Pancreas (tissue), 10 donors: ENCODE measurements at regions not wholly inside any gene's neighbourhood (a gene's known extent, or its start where the extent isn't known, plus 50 kb on each side); places are given as distances from the start of the nearest gene placed in this dataset.

Source experiments
- ATAC-seq, 4 donors: fragments of 200-7000 bp; cut with Tn5 transposase; one replicate each; pipeline versions ENCODE4 v1.8.0 to v1.9.1; 2020; ENCODE audit warnings: mild to moderate bottlenecking in 4 of 4, moderate library complexity in 4 of 4
- DNase-seq, 6 donors: peaks; one replicate each; pipeline ENCODE4 v3.0.0-alpha.2; 2020
- FAIRE-seq: peaks from 2 replicates; lab custom pipeline; 2012; peaks lifted over from hg19 to GRCh38; lab: Jason Lieb, UNC
- H3K27ac ChIP-seq, 4 donors: fragments of 200-600 bp; sonication (generic); 1 replicate in 3 of 4; 2 replicates in 1 of 4; pipeline versions ENCODE4 v1.5.0 to v1.8.0; 2020
- H3K27me3 ChIP-seq, 4 donors: fragments of 200-600 bp; one replicate each; pipeline ENCODE4 v1.8.0; 2021
- H3K36me3 ChIP-seq, 3 donors: fragments of 200-600 bp; sonication (generic) in 1 of 3; one replicate each; pipeline versions ENCODE4 v1.5.0 to v1.8.0; 2020 to 2021
- H3K4me1 ChIP-seq, 3 donors: fragments of 200-600 bp; one replicate each; pipeline ENCODE4 v1.8.0; 2021
- H3K4me3 ChIP-seq, 4 donors: fragments of 200-600 bp; sonication (generic) in 2 of 4; one replicate each; pipeline versions ENCODE4 v1.5.0 to v1.8.0; 2020 to 2021
- H3K9me3 ChIP-seq, 4 donors: fragments of 200-600 bp; one replicate each; pipeline ENCODE4 v1.8.0; 2021
- CTCF ChIP-seq, 4 donors: fragments of 200-600 bp; sonication (generic) in 3 of 4; IDR thresholded peaks; one replicate each; pipeline versions ENCODE4 v1.5.0 to v1.8.0; 2021; ENCODE audit warnings: antibody characterized with exemption in 4 of 4
- WGBS, 2 donors: extraction: QIAGEN DNeasy Blood & Tissue Kit; methylation state at CpG; one replicate each; pipeline ENCODE4 v1.1.7; 2013; 5-methylcytosine and 5-hydroxymethylcytosine counted together
- intact Hi-C, 3 donors: fragments of 100-400 bp; cut with DNase I; formaldehyde crosslinking; loops; one replicate each; pipeline versions ENCODE4 v1.11.1 to v1.14.2; 2022
- donor health status: healthy with polysubstance abuse.
- donor health status: DM: no; HTN: no; CAD: no; lungs with moderate emphysema.
- donor health status: DM: no; HTN: no; CAD: no.
- donor health status: control.
- donor health status: control.
- donor health status: Bipolar disorder and iron deficiency.
- donor health status: DM: yes; HTN: yes; CAD: no.
- donor health status: DM: no; HTN: no; CAD: no.
- donor health status: DM: no; HTN: no; CAD: no.
- donor health status: DM: yes; HTN: yes; CAD: no.

GRCh38 chr3:30962084-30962483, 67.6 kb upstream of the GADL1 start:
- 62 to 85% methylated on average over 2 of the region's 2 CpGs for WGBS, 2 donors
- no peak for FAIRE-seq

GRCh38 chr3:30962493-30962892, 68.0 kb upstream of the GADL1 start:
- Histone ChIP-seq H3K9me3 (no peaks in the 10 kb centered on the region), H3K4me3 (no peak overlapping the region), H3K27me3 (no peaks in the 10 kb centered on the region), H3K4me1 (no peaks in the 10 kb centered on the region), H3K27ac (no peak overlapping the region), H3K36me3 (no peaks in the 10 kb centered on the region)
- 79 to 88% methylated on average over 4 of the region's 4 CpGs for WGBS, 2 donors
- TF ChIP-seq CTCF (IDR thresholded peaks at IDR 0.05) = no peak
- intact Hi-C loops = no loop called here
- FAIRE-seq (no peak), DNase-seq (no peak), ATAC-seq (no peak)

More at GRCh38 chr3:30962084-30962483, 67.6 kb upstream of the GADL1 start:
- Histone ChIP-seq H3K4me1 (no peaks in the 10 kb centered on the region), H3K9me3 (no peaks in the 10 kb centered on the region), H3K4me3 (no peak overlapping the region), H3K27ac (no peak overlapping the region), H3K36me3 (no peaks in the 10 kb centered on the region), H3K27me3 (no peaks in the 10 kb centered on the region)
- ATAC-seq (no peak), DNase-seq (no peak)
- TF ChIP-seq CTCF (IDR thresholded peaks at IDR 0.05) = no peak
- intact Hi-C loops = no loop called here

GRCh38 chr3:30963223-30963722, 68.8 kb upstream of the GADL1 start:
- no peak for FAIRE-seq

GRCh38 chr3:30964612-30965011, 70.2 kb upstream of the GADL1 start:
- no peak for DNase-seq
- no peaks in the 10 kb centered on the region for H3K9me3 ChIP-seq
- no peak overlapping the region for H3K4me3 ChIP-seq

More at GRCh38 chr3:30963223-30963722, 68.8 kb upstream of the GADL1 start:
- Histone ChIP-seq H3K27ac (no peak overlapping the region), H3K36me3 (no peaks in the 10 kb centered on the region), H3K9me3 (no peaks in the 10 kb centered on the region), H3K27me3 (no peaks in the 10 kb centered on the region), H3K4me1 (no peaks in the 10 kb centered on the region), H3K4me3 (no peak overlapping the region)
- ATAC-seq (no peak), DNase-seq (no peak)
- intact Hi-C loops = no loop called here
- no peak for TF ChIP-seq CTCF (IDR thresholded peaks at IDR 0.05)

More at GRCh38 chr3:30964612-30965011, 70.2 kb upstream of the GADL1 start:
- TF ChIP-seq CTCF (IDR thresholded peaks at IDR 0.05) = no peak
- intact Hi-C loops = no loop called here
- Histone ChIP-seq H3K4me1 (no peaks in the 10 kb centered on the region), H3K27ac (no peak overlapping the region), H3K27me3 (no peaks in the 10 kb centered on the region), H3K36me3 (no peaks in the 10 kb centered on the region)
- no peak for FAIRE-seq
- no peak for ATAC-seq
